Mucosa of descending colon (tissue), 3 donors: ENCODE measurements at regions not wholly inside any gene's neighbourhood (a gene's known extent, or its start where the extent isn't known, plus 50 kb on each side); places are given as distances from the start of the nearest gene placed in this dataset.

Experiments
- ATAC-seq: fragments of 200-7000 bp; cut with Tn5 transposase; one replicate; pipeline ENCODE4 v1.9.1; 2020; ENCODE audit warnings: mild to moderate bottlenecking, moderate library complexity
- DNase-seq, 3 donors: peaks; one replicate each; pipeline ENCODE4 v3.0.0-alpha.2; 2020
- H3K36me3 ChIP-seq: fragments of 200-600 bp; one replicate; pipeline ENCODE4 v1.8.0; 2021; ENCODE audit warnings: low read depth, mild to moderate bottlenecking
- H3K4me1 ChIP-seq: fragments of 200-600 bp; one replicate; pipeline ENCODE4 v1.8.0; 2021; ENCODE audit warnings: low read depth, mild to moderate bottlenecking
- H3K4me3 ChIP-seq: fragments of 200-600 bp; one replicate; pipeline ENCODE4 v1.8.0; 2021; ENCODE audit warnings: mild to moderate bottlenecking
- H3K9me3 ChIP-seq: fragments of 200-600 bp; one replicate; pipeline ENCODE4 v1.8.0; 2021; ENCODE audit warnings: mild to moderate bottlenecking
- intact Hi-C, 2 donors: fragments of 100-400 bp; cut with DNase I in 1 of 2; cut with micrococcal nuclease in 1 of 2; formaldehyde crosslinking; loops; one replicate each; pipeline versions ENCODE4 v1.11.0 to v1.11.1; 2022; cut with DNase I, micrococcal nuclease
- TF ChIP-seq, protein P1 (sequence below): fragments of 200-600 bp; IDR thresholded peaks from one replicate; pipeline ENCODE4 v1.8.0; 2022; ENCODE audit warnings: antibody characterized with exemption, mild to moderate bottlenecking
- donor health status: DM: no; HTN: no; CAD: no; lungs with moderate emphysema.
- donor health status: DM: no; HTN: no; CAD: no.
- donor health status: DM: no; HTN: yes; CAD: no.

DNA sequence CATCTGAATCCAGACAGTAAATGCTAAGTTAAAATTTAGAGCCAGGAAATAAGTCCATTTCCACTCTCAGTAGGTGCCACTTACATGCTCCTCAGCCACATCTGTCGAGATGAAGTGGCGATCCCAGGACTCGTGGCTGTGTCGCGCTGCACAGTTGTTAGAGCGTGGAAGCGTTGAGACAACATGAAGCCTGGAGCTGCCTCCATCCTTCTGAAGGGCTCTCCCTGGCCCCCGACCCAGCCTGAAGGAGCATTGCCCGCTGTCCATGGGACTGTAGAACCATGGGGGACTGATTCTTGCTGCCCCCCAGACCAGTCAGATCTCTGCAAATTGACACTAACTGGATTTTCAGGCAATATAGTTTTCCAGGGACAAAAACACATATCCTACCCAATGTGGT is 58.9 kb downstream of the IRX1 start:
- intact Hi-C loops, result no loop called here

GRCh38 chr5:3656803-3657202 is 61.2 kb downstream of the IRX1 start:
- no peak for DNase-seq
- H3K4me3 ChIP-seq, result no peak overlapping the region
- H3K4me1 ChIP-seq, result no peaks in the 10 kb centered on the region
- no peak for ATAC-seq
- H3K36me3 ChIP-seq, result no peaks in the 10 kb centered on the region
- H3K9me3 ChIP-seq, result no peaks in the 10 kb centered on the region
- TF ChIP-seq, protein P1, sequence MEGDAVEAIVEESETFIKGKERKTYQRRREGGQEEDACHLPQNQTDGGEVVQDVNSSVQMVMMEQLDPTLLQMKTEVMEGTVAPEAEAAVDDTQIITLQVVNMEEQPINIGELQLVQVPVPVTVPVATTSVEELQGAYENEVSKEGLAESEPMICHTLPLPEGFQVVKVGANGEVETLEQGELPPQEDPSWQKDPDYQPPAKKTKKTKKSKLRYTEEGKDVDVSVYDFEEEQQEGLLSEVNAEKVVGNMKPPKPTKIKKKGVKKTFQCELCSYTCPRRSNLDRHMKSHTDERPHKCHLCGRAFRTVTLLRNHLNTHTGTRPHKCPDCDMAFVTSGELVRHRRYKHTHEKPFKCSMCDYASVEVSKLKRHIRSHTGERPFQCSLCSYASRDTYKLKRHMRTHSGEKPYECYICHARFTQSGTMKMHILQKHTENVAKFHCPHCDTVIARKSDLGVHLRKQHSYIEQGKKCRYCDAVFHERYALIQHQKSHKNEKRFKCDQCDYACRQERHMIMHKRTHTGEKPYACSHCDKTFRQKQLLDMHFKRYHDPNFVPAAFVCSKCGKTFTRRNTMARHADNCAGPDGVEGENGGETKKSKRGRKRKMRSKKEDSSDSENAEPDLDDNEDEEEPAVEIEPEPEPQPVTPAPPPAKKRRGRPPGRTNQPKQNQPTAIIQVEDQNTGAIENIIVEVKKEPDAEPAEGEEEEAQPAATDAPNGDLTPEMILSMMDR, result no peak
- intact Hi-C loops, result no loop called here

More for the DNA sequence above, 58.9 kb downstream of the IRX1 start:
- ATAC-seq (no peak), DNase-seq (no peak)
- Histone ChIP-seq H3K4me1 (no peaks in the 10 kb centered on the region), H3K4me3 (no peak overlapping the region), H3K36me3 (no peaks in the 10 kb centered on the region), H3K9me3 (no peaks in the 10 kb centered on the region)
- TF ChIP-seq, protein P1, result no peak

- H3K4me1 ChIP-seq, result no peaks in the 10 kb centered on the region
- DNase-seq (no peak), ATAC-seq (no peak)
- intact Hi-C loops, result no loop called here
- no peaks in the 10 kb centered on the region for H3K36me3 ChIP-seq
- H3K4me3 ChIP-seq, result no peak overlapping the region
- no peaks in the 10 kb centered on the region for H3K9me3 ChIP-seq
- TF ChIP-seq, protein P1, result no peak
Measured at GRCh38 chr5:3657364-3658022, 61.9 kb downstream of the IRX1 start.

DNA sequence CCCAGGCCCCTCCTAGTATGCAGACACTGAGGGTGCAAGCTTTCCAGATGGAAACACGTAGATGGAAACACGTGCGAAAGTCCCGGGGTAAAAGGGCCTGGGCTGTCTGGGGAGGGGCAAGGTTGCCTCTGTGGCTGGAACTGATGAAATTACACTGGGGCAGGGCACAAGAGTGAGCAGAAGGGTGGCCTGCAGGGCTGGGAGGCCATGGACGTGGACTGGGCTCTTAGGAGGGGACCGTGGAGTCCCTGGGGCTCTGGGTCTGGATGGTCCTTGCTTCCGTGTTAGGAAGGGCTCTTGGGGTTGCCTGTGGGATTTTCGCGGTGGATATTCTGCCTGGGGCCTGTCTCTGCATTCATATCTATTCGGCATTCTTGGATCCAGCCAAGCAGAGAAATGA is 63.3 kb downstream of the IRX1 start:
- Histone ChIP-seq H3K9me3 (no peaks in the 10 kb centered on the region), H3K36me3 (no peaks in the 10 kb centered on the region), H3K4me1 (no peaks in the 10 kb centered on the region), H3K4me3 (no peak overlapping the region)
- DNase-seq (no peak), ATAC-seq (no peak)
- TF ChIP-seq, protein P1, result no peak
- intact Hi-C loops, result no loop called here

GRCh38 chr5:3659907-3660306 is 64.3 kb downstream of the IRX1 start:
- no peak overlapping the region for H3K4me3 ChIP-seq
- ATAC-seq (no peak), DNase-seq (no peak)
- H3K9me3 ChIP-seq, result no peaks in the 10 kb centered on the region
- no peaks in the 10 kb centered on the region for H3K36me3 ChIP-seq
- intact Hi-C loops, result no loop called here
- H3K4me1 ChIP-seq, result no peaks in the 10 kb centered on the region
- TF ChIP-seq, protein P1, result no peak

- ATAC-seq (no peak), DNase-seq (no peak)
- H3K36me3 ChIP-seq, result no peaks in the 10 kb centered on the region
- intact Hi-C loops, result no loop called here
- H3K9me3 ChIP-seq, result no peaks in the 10 kb centered on the region
- H3K4me3 ChIP-seq, result no peak overlapping the region
- H3K4me1 ChIP-seq, result no peaks in the 10 kb centered on the region
- TF ChIP-seq, protein P1, result no peak
Measured at GRCh38 chr5:3660630-3661029, 65.0 kb downstream of the IRX1 start.
